Neural cell (in vitro differentiated cells): ENCODE measurements at regions not wholly inside any gene's neighbourhood (a gene's known extent, or its start where the extent isn't known, plus 50 kb on each side); places are given as distances from the start of the nearest gene placed in this dataset.

Experiments used
- EP300 ChIP-seq: fragments of 450-650 bp; conservative IDR thresholded peaks from 2 replicates; pipeline ENCODE4 v1.6.1; 2014; ENCODE audit warnings: antibody characterized with exemption, mild to moderate bottlenecking, moderate library complexity; ENCODE audit not compliant: poor library complexity, severe bottlenecking
- EZH2 ChIP-seq: fragments of 200-600, 300-800 bp; shearing (Covaris generic), sonication (generic); IDR thresholded peaks from 2 replicates; pipeline ENCODE4 v1.6.1; 2014; ENCODE audit warnings: antibody characterized with exemption, low read length, borderline replicate concordance, mild to moderate bottlenecking; ENCODE audit not compliant: insufficient read depth, poor library complexity, severe bottlenecking
- MXI1 ChIP-seq: fragments of 450-650 bp; conservative IDR thresholded peaks from 2 replicates; pipeline ENCODE4 v1.6.1; 2014; ENCODE audit warnings: antibody characterized with exemption, mild to moderate bottlenecking; ENCODE audit not compliant: poor library complexity, severe bottlenecking
- POLR2AphosphoS5 ChIP-seq: IDR thresholded peaks from 2 replicates; pipeline ENCODE4 v1.6.1; 2012
- RAD21 ChIP-seq: fragments of 450-650 bp; conservative IDR thresholded peaks from 2 replicates; pipeline ENCODE4 v1.6.1; 2014; ENCODE audit warnings: antibody characterized with exemption, mild to moderate bottlenecking, moderate library complexity
- SMC3 ChIP-seq: fragments of 450-650 bp; conservative IDR thresholded peaks from 2 replicates; pipeline ENCODE4 v1.6.1; 2014; ENCODE audit warnings: antibody characterized with exemption, mild to moderate bottlenecking, moderate library complexity; ENCODE audit not compliant: poor library complexity
- TAF1 ChIP-seq: IDR thresholded peaks from 2 replicates; pipeline ENCODE4 v1.6.1; 2012; ENCODE audit warnings: low read depth
- TF ChIP-seq, protein P1 (sequence below): fragments of 450-650 bp; IDR thresholded peaks from 2 replicates; pipeline ENCODE4 v1.5.1; 2014; ENCODE audit warnings: antibody characterized with exemption, mild to moderate bottlenecking, moderate library complexity; ENCODE audit not compliant: poor library complexity, severe bottlenecking
- TF ChIP-seq, protein P2 (sequence below): IDR thresholded peaks from 2 replicates; pipeline ENCODE4 v1.6.1; 2012; ENCODE audit warnings: borderline replicate concordance

DNA sequence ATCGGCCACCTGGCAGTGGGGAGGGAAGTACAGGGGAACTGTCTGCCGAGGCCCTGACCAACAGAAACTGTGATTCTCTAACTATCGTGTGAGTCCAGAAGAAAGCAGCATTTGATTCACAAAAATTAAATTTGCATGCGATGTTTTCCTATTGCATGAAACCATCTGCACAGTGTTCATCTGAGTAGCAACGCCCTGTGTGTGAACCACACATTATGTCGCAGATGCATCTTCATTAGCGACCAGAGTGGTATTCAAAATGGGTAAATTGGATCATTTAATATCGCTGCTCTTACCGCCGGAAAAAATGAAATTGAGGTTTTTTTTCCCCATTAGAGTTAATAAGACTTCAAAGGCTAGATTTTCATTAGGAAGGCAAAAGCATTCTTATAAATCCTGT lies 260.6 kb downstream of the ABCC12 start:
- TF ChIP-seq, protein P1, sequence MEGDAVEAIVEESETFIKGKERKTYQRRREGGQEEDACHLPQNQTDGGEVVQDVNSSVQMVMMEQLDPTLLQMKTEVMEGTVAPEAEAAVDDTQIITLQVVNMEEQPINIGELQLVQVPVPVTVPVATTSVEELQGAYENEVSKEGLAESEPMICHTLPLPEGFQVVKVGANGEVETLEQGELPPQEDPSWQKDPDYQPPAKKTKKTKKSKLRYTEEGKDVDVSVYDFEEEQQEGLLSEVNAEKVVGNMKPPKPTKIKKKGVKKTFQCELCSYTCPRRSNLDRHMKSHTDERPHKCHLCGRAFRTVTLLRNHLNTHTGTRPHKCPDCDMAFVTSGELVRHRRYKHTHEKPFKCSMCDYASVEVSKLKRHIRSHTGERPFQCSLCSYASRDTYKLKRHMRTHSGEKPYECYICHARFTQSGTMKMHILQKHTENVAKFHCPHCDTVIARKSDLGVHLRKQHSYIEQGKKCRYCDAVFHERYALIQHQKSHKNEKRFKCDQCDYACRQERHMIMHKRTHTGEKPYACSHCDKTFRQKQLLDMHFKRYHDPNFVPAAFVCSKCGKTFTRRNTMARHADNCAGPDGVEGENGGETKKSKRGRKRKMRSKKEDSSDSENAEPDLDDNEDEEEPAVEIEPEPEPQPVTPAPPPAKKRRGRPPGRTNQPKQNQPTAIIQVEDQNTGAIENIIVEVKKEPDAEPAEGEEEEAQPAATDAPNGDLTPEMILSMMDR, result no peak
- TF ChIP-seq EZH2 (no peak), POLR2AphosphoS5 (no peak), EP300 (no peak), RAD21 (no peak), TAF1 (no peak), SMC3 (no peak), MXI1 (no peak)
- TF ChIP-seq, protein P2, sequence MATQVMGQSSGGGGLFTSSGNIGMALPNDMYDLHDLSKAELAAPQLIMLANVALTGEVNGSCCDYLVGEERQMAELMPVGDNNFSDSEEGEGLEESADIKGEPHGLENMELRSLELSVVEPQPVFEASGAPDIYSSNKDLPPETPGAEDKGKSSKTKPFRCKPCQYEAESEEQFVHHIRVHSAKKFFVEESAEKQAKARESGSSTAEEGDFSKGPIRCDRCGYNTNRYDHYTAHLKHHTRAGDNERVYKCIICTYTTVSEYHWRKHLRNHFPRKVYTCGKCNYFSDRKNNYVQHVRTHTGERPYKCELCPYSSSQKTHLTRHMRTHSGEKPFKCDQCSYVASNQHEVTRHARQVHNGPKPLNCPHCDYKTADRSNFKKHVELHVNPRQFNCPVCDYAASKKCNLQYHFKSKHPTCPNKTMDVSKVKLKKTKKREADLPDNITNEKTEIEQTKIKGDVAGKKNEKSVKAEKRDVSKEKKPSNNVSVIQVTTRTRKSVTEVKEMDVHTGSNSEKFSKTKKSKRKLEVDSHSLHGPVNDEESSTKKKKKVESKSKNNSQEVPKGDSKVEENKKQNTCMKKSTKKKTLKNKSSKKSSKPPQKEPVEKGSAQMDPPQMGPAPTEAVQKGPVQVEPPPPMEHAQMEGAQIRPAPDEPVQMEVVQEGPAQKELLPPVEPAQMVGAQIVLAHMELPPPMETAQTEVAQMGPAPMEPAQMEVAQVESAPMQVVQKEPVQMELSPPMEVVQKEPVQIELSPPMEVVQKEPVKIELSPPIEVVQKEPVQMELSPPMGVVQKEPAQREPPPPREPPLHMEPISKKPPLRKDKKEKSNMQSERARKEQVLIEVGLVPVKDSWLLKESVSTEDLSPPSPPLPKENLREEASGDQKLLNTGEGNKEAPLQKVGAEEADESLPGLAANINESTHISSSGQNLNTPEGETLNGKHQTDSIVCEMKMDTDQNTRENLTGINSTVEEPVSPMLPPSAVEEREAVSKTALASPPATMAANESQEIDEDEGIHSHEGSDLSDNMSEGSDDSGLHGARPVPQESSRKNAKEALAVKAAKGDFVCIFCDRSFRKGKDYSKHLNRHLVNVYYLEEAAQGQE, result no peak
